Lower lobe of right lung (tissue), 2 donors: ENCODE measurements at regions not wholly inside any gene's neighbourhood (a gene's known extent, or its start where the extent isn't known, plus 50 kb on each side); places are given as distances from the start of the nearest gene placed in this dataset.

Experiments
- ATAC-seq, 2 donors: fragments of 200-7000 bp; cut with Tn5 transposase; one replicate each; pipeline ENCODE4 v1.9.1; 2020 to 2022; ENCODE audit warnings: mild to moderate bottlenecking in 2 of 2, moderate library complexity in 2 of 2
- DNase-seq: peaks from one replicate; pipeline ENCODE4 v3.0.0-alpha.2; 2020
- H3K27ac ChIP-seq: fragments of 200-600 bp; one replicate; pipeline ENCODE4 v1.8.0; 2022
- H3K27me3 ChIP-seq: fragments of 200-600 bp; one replicate; pipeline ENCODE4 v1.8.0; 2022; ENCODE audit warnings: low read depth
- H3K36me3 ChIP-seq: fragments of 200-600 bp; one replicate; pipeline ENCODE4 v1.8.0; 2022; ENCODE audit warnings: mild to moderate bottlenecking
- H3K4me1 ChIP-seq: fragments of 200-600 bp; one replicate; pipeline ENCODE4 v1.8.0; 2022
- H3K4me3 ChIP-seq: fragments of 200-600 bp; one replicate; pipeline ENCODE4 v1.8.0; 2022; ENCODE audit warnings: mild to moderate bottlenecking
- H3K9me3 ChIP-seq: fragments of 200-600 bp; one replicate; pipeline ENCODE4 v1.8.0; 2022
- intact Hi-C: fragments of 100-400 bp; cut with DNase I; formaldehyde crosslinking; loops from one replicate; pipeline ENCODE4 v1.11.0; 2022
- TF ChIP-seq, protein P1 (sequence below): fragments of 200-600 bp; IDR thresholded peaks from one replicate; pipeline ENCODE4 v1.8.0; 2022; ENCODE audit warnings: antibody characterized with exemption, mild to moderate bottlenecking
- donor health status: DM: no; HTN: yes; CAD: no; lungs with severe emphysema.

DNA sequence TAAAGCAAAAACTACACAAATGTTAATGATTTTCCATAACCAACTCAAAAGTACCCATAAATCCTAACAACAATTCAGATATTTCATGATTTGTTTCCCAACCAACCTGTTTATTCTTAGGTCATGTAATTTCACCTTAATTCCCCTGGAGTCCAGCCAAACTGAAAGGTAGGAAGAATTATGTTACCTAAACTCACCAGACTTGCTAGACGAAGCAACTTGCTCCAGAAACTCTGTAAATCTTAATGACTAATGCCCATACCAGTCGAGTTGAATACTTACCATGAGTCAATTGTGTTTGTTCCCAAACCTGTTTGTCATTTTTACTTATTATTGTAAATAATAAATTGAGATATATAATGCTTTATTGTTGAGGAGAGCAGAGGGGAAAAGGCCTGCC lies 1030.0 kb downstream of the TBL1XR1 start:
- ATAC-seq: no peak
- intact Hi-C loops: no loop called here
- Histone ChIP-seq H3K27ac (no peak overlapping the region), H3K9me3 (no peaks in the 10 kb centered on the region), H3K36me3 (no peaks in the 10 kb centered on the region), H3K4me3 (no peak overlapping the region), H3K4me1 (no peaks in the 10 kb centered on the region), H3K27me3 (no peaks in the 10 kb centered on the region)
- no peak for DNase-seq
- TF ChIP-seq, protein P1, sequence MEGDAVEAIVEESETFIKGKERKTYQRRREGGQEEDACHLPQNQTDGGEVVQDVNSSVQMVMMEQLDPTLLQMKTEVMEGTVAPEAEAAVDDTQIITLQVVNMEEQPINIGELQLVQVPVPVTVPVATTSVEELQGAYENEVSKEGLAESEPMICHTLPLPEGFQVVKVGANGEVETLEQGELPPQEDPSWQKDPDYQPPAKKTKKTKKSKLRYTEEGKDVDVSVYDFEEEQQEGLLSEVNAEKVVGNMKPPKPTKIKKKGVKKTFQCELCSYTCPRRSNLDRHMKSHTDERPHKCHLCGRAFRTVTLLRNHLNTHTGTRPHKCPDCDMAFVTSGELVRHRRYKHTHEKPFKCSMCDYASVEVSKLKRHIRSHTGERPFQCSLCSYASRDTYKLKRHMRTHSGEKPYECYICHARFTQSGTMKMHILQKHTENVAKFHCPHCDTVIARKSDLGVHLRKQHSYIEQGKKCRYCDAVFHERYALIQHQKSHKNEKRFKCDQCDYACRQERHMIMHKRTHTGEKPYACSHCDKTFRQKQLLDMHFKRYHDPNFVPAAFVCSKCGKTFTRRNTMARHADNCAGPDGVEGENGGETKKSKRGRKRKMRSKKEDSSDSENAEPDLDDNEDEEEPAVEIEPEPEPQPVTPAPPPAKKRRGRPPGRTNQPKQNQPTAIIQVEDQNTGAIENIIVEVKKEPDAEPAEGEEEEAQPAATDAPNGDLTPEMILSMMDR: no peak

DNA sequence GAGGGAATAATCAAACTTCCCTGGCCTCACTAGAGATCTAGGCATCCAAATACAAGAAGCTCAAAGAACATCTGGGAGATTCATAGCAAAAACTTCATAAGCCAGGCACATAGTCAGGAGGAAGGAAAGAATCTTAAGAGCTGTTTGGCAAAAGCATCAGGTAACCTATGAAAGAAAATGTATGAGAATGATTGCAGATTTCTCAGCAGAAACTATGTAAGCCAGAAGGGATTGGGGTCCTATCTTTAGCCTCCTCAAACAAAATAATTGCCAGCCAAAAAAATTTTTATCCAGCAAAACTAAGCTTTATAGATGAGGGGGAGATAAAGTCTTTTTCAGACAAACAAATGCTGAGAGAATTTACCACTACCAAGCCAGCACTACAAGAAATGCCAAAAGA lies 1036.3 kb downstream of the TBL1XR1 start:
- no peaks in the 10 kb centered on the region for H3K36me3 ChIP-seq
- no peaks in the 10 kb centered on the region for H3K4me1 ChIP-seq
- no peaks in the 10 kb centered on the region for H3K27me3 ChIP-seq
- H3K4me3 ChIP-seq: no peak overlapping the region
- H3K27ac ChIP-seq: no peak overlapping the region
- intact Hi-C loops: no loop called here
- ATAC-seq (no peak), DNase-seq (no peak)
- H3K9me3 ChIP-seq: peaks cover 3% of the 10 kb centered on the region
- TF ChIP-seq, protein P1: no peak

DNA sequence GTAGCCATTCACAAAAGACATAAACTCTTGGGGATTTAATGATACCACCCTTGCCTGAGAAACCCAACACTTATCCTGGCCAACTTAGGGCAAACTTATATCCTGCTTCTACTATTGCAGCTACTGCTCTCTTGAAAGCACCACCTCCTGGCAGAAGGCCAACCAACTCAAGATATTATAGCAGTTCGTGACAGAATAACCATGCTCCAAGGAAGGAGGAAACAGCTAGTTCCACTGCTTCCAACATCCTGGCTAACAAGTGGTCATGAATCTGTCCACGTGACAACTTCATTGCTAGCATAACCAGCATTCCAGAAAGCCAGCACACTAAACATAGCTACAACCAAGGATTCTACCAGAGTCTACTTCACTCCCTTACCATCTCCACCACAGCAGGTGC lies 1037.5 kb downstream of the TBL1XR1 start:
- Histone ChIP-seq H3K27me3 (no peaks in the 10 kb centered on the region), H3K9me3 (peaks cover 3% of the 10 kb centered on the region), H3K36me3 (no peaks in the 10 kb centered on the region), H3K4me3 (no peak overlapping the region), H3K4me1 (no peaks in the 10 kb centered on the region), H3K27ac (no peak overlapping the region)
- ATAC-seq (no peak), DNase-seq (no peak)
- intact Hi-C loops: no loop called here
- TF ChIP-seq, protein P1: no peak

DNA sequence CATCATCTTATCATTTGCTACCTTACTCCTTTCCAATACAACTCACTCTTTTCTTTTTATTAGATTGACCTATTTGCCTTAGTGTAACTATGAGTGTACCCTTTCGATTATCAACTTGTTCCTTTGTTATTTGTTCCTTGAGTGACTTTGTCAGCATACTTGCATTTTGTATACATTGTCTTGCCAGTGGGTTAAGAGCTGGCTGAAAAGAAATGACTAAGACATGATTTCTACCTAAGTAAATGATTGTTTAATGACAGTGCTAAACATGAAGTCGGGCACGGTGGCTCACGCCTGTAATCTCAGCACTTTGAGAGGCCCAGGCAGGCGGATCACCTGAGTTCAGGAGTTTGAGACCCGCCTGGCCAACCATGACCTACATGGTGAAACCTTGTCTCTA lies 1042.3 kb downstream of the TBL1XR1 start:
- intact Hi-C loops: no loop called here
- no peak overlapping the region for H3K4me3 ChIP-seq
- H3K9me3 ChIP-seq: no peaks in the 10 kb centered on the region
- no peaks in the 10 kb centered on the region for H3K36me3 ChIP-seq
- DNase-seq (no peak), ATAC-seq (no peak)
- TF ChIP-seq, protein P1: no peak
- no peak overlapping the region for H3K27ac ChIP-seq
- no peaks in the 10 kb centered on the region for H3K27me3 ChIP-seq
- no peaks in the 10 kb centered on the region for H3K4me1 ChIP-seq

DNA sequence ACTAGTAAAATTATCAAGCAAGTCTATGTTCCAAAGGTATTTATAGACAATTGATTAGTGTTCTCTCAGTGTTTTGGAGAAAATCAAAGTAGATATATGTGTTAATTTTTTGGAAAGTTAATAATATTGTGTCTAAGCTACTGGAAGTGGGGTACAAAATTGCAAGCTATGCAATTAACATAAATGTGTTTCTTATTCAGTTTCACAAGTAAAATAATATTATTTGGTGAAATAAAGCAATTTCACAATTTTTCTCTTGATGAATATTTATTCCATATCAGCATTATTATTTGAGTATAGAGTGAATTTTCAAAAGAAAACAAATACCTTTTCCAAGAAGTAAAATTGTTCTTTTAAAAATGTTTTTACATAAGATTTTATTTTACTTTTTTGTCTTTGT lies 1047.7 kb downstream of the TBL1XR1 start:
- no peak for ATAC-seq
- intact Hi-C loops: no loop called here

More for the DNA sequence above, 1047.7 kb downstream of the TBL1XR1 start:
- no peaks in the 10 kb centered on the region for H3K27me3 ChIP-seq
- no peak overlapping the region for H3K4me3 ChIP-seq
- H3K4me1 ChIP-seq: no peaks in the 10 kb centered on the region
- H3K27ac ChIP-seq: no peak overlapping the region
- TF ChIP-seq, protein P1: no peak
- H3K9me3 ChIP-seq: no peaks in the 10 kb centered on the region
- DNase-seq: no peak
- H3K36me3 ChIP-seq: no peaks in the 10 kb centered on the region
